GM19328 (cell line): ENCODE measurements at regions not wholly inside any gene's neighbourhood (a gene's known extent, or its start where the extent isn't known, plus 50 kb on each side); places are given as distances from the start of the nearest gene placed in this dataset.

Experiments used
- ATAC-seq: cut with Tn5 transposase; IDR thresholded peaks from one replicate; pipeline ENCODE4 v1.9.1; 2021; ENCODE audit warnings: mild to moderate bottlenecking, moderate library complexity; ENCODE audit not compliant: unreplicated experiment

DNA sequence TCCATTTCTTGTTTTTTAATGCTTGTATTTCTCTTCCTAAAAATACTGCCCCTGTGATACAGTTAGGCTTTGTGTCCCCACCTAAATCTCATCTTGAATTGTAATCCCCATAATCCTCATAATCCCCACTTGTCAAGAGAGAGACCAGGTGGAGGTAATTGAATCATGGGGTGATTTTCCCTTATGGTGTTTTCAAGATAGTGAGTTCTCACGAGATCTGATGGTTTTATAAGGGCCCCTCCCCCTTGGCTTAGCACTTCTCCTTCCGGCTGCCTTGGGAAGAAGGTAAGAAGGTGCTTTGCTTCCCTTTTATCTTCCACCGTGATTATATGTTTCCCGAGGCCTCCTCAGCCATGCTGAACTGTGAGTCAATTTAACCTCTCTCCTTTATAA, 227.4 kb downstream of the MAN2A1 start:
- no peak for ATAC-seq

DNA sequence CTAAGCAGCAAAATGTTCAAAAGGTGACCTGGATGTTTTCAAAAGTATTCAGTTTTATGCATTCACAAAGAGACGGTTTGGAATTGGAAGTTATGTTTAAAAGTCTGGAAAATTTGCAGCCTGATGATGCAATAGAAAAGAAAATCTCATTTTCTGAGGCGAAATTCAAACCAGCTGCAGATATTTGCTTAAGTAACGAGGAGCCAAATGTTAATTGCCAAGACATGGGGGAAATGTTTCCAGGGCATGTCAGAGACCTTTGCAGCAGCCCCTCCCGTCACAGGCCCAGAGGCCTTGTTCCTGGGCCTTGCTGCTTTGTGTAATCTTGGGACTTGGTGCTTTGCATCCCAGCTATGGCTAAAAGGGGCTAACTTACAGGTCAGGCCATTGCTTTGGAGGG, 228.2 kb downstream of the MAN2A1 start:
- no peak for ATAC-seq

DNA sequence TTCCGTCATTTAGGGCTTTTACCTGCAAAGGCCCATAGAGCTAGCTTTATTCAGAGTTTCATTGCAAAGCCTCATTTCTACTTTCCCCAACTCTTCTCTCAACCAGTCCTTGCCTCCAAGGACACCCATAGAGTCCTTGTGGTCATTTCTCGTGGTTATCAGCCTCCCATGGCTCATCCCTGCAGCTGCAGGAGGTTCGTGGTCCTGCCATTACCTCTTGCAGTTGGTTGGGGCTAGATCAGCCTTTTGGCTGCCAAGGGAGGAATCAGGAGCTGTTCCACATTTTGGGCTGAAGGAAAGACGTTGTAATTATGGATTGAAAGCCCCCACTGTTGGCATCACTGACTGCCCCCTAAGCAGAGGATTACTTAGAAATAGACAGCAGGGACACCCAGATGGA, 231.0 kb downstream of the MAN2A1 start:
- no peak for ATAC-seq

DNA sequence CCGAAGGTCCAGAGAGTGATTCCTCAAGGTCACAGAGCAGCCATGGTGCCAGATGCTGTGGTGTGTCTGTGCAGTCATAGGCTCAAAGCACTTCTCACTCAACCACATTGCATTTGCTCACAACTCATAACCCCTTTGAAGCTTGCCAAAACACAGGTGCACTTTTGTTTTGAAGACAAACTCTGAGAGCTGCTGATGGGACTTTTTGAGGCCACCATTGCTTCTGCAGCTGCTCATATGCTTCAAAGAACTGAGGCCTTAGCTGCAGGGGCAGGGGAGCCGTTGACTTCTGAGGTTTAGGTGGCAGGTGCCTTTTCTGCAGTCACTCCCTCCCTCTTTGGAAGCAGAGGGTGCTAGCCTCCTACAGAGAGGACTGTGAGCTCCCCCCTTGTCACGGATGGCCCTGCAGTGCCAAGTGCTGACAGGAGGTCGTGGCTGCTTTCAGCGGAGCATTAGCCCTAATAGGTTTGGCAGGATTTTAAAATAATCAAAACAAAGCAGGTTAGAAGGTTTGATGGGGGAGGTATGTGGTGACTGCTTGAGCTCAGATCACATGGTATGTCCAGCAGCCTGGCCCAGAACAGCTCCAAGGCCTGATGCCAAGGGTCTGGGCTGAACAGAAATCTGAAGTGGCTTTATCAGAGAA, 232.1 kb downstream of the MAN2A1 start:
- no peak for ATAC-seq

DNA sequence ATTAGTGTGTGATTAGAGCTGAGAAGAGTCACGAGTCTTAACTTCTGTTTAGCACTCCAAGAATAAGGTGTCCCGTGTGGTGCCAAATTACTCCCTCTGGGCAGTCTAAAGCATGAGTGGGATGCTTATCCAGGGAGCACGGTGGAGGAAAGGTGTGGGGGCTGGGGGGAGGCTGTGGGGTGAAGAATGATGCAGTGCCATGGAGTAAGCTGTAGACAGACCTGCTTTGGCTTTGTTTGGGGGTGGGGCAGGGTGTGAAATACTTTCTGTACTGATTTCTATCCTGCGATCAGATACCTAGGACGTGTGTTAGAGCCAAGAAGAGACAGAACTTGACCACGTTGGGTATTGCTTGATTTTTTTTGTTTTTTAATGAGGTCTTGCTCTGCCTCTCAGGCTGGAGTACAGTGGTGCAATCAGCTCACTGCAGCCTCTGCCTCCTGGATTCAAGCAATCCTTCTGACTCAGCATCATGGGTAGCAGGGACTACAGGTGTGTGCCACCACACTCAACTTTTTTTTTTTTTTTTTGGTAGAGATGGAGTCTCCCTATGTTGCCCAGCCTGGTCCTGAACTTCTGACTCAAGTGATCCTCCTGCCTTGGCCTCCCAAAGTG, 232.8 kb downstream of the MAN2A1 start:
- no peak for ATAC-seq

DNA sequence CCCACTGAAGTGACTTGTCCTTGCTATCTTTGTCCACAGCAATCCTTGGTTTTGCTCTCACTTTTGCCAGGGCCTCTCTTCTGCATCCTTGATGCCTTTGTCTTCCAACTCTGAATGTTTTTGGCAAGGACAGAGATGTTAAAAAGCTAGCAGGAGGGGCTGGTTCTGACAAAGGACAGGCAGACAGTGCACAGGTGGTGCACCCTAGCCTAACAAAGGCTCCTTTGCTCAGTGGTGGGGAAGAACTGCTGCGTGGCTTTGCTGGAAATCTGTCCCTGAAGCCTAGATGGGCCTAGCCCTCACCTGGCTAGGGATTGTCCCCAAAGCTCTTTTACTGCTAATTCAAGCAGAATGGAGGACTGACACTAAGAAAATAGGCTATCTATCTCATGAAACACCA, 233.5 kb downstream of the MAN2A1 start:
- ATAC-seq = no peak

DNA sequence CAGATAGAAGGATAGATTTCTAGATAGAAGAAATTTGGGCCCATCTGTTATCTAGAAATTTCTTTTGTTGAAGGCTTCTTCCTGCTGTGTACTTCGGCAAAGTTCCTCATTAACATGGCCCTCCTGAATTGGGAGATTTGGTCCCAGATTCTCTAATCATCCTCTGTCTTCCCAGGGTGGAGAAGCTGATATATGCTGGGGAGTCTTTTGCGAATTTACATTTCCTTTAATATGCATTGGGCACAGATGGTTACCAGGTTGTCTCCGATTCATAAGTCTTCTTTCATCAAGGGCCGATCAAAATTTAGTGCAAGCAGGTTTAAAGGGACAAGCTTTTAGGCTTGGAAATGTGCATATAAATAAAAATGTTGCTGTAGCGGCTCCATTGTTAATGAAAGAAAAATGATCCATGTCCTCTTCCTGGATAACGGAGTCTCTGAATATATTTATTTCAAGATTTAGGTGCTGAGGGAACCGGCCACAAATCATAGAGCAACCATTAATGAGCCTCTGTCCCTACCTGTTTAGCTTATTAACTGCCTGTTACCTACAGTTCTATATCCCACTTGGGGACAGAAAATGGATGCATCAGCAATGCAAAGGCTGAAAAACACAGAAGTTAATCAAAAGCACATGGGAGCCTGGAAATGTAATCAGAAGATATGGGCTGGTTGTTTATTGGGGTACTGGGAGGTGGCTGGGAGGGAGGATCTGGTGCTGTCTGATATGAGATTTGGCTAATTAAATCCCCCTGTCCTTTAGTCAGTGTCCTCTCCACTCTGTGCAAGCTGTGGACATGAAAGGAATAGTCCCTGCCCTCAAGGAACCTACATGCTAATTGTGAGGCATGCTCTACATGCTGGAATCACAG, 234.7 kb downstream of the MAN2A1 start:
- no peak for ATAC-seq

DNA sequence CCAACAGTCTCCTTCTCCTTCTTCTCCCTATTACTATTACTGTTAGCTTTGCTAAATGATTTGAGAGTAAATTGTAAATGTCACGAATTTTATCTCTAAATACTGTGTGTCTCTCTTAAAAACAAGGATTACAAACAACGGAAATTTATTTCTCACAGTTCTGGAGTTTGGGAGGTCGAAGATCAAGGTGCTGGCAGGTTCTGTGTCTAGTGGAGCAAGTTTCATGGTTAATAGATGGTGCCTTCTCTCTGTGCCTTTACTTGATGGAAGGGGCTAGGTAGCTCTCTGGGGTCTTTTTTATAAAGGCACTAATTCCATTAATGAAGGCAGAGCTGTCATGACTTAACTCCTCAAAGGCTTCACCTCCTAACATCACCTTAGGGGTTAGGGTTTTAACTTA, 237.9 kb downstream of the MAN2A1 start:
- ATAC-seq = no peak

DNA sequence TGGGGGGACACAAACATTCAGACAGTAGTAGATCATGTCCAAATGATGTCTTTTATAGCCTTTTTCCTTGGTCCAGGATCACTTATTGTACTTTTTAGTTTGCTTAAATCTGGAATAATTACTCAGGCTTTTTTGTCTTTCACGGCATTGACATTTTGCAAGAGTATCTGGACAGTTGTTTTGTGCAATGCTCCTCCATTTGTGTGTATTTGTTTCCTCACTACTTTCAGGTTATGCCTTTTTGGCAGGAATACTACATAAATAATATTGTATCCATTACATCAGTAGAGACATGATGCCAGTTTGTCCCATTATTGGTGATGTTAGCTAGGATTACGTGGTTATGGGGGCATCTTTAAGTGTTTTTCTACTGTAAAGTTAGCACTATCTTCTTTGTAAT, 238.3 kb downstream of the MAN2A1 start:
- no peak for ATAC-seq

DNA sequence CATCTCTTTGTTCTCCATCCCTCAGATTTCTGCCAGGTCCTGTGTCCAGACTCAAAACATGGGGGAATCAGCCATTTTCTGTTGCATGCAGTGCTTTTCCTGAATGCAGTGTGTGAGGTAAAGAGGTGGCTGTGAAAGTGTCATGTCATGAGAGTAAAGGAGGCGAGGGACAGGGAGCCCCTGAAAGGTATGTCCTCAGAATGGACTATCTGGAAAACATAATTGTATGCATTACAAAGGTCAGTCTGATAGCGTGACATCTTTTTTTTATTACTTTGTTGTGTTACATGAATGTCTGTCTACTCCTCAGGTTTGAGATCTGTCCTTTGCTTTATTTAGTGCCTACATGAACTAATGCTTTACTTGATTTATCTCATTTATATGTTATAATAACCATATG, 239.1 kb downstream of the MAN2A1 start:
- ATAC-seq = no peak

DNA sequence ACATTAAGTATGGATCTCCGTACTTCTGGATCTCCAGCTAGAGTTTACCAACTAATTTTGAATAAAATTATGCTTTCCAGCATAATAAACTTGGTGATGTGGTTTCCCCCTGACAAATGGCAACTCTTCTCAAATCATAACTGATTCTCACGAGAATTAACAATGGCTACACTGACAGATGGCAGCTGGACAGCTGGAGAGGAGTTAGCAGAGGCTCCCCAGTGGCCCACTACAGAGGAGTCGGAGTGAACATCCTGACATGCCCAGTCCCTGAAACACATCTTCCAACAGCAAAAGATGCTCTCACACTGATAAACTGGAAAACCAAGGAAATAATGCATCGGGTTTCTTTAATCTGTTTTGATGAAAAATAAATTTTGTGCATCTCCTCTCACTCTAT, 239.6 kb downstream of the MAN2A1 start:
- ATAC-seq = no peak

DNA sequence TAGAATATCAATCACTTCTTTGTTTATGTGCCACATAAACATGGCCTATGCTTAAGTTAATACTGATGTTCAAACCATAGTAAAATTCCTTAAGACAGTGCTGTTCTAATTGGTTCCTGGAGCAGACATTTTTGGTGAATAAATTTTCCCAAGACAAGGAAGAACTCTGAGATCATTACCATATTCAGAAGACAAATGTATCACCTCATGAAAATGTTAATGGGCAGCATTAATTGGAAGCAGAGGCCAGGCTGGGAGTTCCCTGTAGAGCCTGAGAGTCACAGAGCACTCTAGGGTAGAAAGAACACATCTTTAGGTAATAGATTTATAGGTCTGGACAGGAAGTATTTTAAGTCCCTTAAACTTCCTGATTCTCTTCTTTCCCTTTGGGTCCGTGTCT, 240.2 kb downstream of the MAN2A1 start:
- no peak for ATAC-seq

DNA sequence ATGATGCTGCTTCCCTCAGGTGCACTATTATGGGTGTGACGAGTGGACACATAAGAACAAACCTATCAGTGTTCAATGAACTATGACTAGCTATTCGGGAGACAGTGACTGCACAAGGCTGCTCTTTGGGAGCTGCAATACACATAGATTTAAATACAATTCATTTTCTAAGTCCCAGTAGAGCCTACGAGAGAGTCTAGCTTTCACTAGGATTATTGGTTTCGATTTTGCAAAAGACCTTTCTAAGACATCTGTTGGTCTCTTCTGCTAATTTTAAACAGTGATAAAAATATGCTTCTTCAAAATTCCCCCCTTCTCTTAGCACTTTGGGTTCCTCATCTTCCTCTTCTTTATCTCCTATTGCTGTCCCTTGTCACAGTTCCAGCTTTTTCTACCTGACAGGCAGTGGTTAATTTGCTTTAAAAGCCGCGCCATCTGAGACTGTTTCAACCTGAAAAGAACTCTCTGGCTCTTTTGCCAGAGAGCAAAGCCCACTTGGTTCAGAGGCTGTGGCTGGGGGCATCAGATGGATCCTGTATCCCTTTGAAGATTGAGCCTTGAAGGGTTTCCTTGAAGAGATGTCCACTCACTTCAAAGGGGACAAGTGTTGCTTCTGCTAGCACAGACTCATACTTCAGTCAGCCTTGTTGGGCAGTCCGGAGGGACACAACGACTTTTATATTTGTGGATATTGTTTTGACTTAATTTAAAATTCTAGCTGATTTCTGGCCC, 241.5 kb downstream of the MAN2A1 start:
- ATAC-seq = no peak

DNA sequence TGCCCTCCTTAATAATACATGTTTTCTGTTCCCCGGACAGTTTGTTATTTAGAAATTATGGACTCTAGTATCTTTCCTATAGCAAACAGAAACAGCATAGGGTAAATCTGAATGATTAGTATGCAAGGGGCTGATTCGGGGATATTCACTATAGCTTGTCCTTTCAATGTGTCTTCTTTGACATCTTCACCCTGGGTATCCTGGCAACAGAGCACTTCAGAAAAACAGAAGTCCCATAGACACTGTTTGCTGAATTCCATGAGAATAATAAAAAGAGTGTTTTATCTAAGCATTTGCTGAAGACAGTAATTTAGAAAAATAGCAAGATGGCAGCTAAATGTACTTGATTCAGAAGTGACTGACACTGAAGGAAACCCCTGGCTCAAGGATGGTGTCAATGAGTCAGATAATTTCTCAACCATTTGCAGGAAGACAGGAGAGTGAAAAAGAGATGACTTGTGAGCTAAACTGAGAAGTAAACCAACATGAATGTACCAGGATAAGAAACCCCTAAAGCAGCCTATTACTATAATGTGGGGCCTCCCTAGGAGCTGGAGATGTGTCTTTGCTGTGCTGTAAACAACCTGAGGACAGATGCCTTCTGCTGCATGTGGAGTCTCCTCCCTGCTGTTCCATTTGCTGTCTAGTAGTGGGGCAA, 246.2 kb downstream of the MAN2A1 start:
- no peak for ATAC-seq

DNA sequence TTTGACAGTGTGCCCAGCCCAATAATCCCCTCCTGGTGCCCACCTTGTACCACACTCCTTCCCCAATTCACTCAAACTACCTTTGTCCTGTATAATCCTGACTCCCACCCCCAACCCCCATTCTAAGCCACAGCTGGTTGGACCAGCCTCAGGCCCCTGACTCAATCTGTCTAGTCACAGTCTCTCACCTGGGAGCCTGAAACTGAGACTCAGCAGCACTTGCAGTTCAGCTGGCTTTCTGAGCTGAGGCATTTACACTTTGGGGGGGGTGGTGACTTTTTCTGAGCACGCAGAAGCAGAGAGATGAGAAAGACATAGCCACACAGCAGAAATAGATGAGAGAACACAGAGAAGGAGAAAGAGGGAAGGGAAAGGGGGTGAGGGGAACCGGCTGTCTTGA, 247.3 kb downstream of the MAN2A1 start:
- ATAC-seq = peak; percentile 84

DNA sequence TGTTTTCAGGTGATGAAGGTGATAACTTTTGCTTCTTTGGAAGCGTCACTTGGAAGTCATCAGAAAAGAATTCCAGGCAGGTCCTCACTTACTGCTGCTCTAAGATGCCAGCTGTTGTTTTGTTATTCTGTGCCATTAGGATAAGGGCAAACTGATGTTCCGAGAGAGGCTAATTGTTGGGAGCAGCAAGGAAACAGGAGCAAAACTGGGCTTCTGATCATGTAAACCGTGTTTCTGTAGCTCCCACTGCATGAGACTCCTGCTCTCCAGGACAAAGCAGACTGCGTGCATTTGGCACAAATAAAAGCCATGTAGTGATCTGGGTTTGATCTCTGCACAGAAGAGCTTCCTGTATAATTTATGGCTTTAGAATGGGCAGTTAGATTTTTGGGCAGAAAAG, 248.2 kb downstream of the MAN2A1 start:
- ATAC-seq = no peak

DNA sequence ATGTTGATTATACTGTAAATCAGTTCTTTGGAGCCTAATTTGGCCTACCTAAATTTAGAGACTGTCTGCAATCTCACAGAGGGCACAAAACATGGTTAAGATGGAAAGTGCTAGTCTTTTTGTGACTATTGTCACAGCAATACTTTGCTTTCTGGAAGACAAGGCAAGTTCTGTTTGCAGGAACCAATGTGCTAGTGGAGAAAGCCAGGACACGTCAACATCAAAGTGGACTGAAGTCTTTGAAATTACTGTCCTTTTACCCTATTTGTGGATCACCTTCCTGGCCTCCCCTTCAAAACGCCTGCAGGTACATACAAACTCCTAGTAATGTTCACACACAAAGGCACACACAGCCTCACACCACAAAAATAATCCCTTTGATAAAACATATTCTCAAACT, 248.7 kb downstream of the MAN2A1 start:
- ATAC-seq = no peak

DNA sequence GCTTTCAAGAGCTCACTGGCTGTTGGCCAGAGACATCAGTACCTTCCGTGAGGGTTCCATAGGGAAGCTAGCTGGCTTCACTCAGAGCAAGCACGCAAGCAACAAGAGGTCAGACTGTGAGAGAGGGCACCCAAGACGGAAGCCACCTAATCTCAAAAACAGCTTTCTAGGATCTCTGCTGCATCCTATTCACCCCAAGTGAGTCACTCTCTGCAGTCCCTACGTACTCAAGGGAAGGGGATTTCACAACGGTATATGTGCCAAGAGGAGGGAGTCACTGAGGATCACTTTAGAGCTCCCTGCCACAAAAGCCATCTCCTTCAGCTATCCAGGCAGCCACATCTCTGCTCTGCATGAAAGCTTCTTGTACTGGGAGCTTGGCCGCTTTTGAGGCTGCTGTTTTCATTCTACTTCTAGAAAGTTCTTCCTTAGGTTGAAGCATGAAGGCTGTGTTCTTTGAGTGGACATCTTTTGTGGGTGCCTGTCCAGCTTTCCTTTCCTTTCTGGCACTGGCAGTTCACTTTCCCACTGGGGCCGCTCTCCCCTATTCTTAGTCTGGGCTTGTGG, 249.5 kb downstream of the MAN2A1 start:
- no peak for ATAC-seq

DNA sequence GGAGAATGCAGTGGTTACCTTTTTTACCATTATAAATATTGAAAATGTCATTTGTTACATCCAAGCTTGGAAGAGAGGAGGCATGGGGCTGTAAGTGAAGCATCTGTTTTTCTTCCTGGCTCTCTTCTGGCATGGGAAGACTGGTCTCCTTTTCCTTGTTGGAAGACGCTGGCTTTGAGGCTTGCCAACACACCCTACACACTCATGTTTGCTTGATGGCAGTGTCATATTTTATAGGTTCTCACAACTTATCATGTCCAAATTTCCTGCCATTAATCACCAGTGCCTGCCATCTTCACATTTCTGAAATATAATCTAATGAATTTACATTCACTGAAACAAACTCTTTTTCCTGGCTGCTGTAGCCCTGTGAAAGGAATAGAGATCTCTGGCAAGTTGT, 252.9 kb downstream of the MAN2A1 start:
- no peak for ATAC-seq

DNA sequence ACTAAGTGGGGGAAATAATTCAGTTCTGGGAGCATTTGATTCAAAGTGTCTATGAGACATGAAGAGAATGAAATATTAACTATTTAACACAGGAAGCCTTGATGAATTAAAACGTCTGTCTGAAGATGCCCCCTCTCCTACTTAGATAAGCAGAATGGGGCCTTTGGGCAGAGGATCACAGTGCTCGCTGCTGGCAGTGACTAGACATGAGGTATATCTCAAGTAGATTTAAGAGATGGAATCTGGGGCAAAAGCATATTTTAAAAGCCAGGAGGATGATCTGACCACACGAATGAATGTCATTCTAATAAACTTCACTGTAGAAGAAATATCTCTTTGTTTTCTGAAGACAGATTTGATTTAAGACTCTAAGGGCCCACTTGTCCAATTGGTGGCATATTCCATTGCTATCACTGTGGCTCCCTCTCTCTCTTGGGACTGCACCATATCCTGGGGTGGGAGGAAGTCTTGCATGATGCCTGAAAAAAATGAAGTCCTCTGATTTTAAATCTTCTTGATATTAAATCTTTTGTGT, 254.0 kb downstream of the MAN2A1 start:
- no peak for ATAC-seq
